HG02610 (cell line): ENCODE measurements at regions not wholly inside any gene's neighbourhood (a gene's known extent, or its start where the extent isn't known, plus 50 kb on each side); places are given as distances from the start of the nearest gene placed in this dataset.

Experiments
- ATAC-seq: cut with Tn5 transposase; IDR thresholded peaks from one replicate; pipeline ENCODE4 v1.9.1; 2021; ENCODE audit warnings: mild to moderate bottlenecking, moderate library complexity; ENCODE audit not compliant: unreplicated experiment

DNA sequence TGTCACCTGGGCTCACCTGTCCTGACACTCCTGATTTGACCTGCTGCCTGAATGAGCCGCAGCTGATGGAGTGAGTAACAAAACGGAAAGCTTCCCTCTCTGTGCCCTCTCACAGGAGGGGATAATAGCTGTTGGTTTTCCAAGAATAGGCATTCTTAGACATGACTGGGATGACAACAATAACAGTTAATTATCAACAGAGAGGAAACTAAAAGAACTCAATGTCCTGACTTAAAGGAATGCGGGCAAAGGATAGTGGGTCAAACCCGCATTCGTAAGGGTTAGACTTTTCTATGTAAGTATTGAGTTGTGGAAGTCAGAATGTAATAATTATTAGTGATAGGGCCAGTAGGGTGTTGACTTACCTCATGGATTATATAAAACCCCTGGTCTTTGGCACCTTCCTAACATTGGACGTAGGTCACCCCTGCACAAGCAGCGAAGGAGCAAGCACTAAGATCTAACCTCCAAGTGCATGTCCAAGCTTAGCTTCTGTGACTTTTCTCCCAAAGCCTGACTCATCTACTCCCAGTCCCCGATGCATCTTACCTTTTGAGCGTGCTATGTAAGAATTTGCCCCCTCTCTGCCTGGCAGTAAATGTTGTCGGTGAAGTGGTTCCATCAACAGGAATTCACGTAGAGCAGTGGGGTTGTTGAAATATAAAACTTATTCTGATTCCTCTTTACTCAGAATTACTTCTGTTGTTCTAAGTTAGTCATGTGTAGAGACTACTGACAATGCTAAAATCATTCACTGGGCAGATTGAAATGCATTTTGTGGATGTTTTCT lies 442.3 kb downstream of the FGF9 start:
- ATAC-seq, result no peak

DNA sequence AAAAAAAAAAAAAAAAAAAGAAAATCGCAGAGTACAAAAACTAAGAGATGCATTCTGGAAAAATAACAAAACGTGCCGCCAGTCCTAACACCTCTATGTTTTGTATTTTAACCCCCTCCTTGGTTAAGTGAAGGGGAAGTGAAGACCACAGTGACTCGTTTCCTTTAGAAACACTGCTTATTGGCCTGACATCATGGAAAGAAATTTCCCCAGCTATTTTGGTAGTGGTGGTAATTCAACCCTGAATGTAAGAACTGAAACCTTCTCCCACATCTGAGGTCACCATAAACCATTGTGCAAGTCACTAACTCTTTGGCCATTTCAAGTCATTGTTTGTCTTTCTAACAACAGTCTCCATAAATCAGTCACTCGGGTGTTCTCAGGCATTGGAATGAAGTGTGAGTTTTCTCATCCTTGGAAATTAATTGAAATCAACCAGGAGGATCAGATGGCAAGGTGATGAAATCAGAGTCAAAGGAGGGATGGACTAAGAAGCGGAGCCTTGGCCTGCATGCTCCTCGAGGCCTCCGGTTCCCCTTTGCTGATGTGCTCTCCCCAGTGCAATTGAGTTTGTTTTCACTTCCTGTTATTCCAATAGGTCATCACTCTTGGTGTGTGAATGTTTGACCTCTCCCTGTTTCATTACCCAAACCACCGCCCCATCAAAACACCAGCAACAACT lies 443.9 kb downstream of the FGF9 start:
- ATAC-seq, result peak; percentile 88

DNA sequence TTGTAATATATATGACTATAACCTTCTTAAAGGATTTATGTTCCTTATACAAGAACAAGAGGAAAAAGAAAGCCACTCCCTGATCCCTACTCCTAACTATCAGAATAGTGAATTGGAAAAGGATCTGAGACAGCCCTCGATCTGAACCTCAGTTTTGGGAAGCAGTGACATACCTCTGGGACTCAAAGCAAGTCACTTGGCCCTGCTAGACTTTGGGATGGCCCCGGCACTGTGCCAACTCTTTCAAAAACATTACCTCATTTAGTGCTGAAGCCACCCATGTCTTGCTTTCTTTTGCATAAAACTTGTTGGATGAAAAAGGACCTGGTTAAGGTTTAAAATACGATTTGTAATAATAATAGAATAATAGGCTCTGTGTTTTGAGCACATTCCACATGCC lies 447.3 kb downstream of the FGF9 start:
- ATAC-seq, result no peak

DNA sequence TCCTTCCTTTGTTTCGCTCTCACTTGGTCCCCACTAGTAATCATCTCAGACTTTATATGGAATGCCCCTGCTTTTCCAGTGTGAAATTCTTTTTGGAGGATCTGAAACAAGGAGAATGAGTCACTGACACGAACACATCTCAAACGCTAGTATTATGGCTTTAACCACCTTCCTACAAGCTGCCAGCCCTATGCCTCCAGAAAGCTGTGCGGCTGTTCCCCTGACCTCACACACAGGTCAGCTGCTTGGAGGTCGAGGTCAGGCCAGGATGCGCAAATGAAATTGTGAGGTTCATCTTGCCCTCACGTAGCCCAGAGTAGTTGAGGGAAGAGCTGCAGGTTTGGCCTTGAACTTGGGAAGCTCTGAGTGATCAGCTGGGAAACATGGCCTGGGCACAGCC lies 449.8 kb downstream of the FGF9 start:
- ATAC-seq, result peak; percentile 54

DNA sequence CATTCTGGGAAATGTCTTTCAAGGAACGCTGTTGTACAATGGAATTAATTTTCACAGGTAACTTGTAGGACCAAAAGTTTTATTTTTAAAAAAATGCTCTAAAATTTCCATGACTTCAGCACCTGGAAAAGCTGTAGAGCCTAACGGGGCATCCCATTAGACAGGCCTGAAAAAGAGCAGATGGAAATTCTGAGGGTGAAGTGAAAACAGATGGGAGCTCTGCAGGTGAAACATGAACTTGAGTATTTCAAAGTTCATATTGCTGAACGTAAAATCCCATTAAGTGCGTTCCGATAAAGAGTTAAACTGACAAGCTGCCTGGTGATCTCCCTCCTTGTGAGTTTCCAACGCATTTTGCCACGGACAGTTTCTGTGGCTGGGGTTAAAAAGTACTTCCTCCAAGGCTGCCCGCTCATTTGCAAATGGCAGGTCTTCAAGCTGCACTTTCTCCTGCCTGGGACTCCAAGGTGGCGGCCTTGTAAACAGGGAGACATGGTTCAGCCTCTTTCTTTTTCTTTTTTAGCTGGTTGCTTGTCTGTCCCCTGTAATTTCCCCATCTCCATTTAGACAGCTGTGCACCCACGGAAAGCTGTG lies 450.4 kb downstream of the FGF9 start:
- ATAC-seq, result peak; percentile 35

DNA sequence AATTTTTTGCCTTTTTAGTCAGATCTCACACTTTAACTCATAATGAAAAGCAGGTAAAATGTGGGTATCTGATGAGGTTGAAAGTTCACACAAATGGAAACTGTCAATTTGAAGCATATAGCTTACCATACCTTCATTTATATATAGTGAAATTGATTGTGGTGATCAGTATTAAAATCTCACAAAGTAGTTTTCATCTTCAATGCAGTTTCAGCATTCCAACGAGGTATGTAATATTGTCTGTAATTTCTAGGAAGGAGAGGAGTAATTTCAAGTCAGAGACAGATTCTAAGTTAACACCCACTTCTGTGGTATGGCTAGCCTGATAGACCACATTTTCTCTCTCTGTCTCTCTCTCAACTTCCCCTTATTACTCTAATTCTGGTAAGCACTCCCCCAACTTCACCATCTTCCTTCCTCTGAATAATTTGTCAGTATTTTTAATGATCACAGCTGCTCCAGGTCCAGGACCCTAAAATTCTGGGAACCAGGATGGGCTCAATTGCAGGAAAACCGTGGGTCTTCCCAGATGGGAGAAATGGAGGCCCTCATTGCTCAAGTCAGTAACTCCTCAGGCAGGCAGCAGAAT lies 455.7 kb downstream of the FGF9 start:
- ATAC-seq, result peak; percentile 97

DNA sequence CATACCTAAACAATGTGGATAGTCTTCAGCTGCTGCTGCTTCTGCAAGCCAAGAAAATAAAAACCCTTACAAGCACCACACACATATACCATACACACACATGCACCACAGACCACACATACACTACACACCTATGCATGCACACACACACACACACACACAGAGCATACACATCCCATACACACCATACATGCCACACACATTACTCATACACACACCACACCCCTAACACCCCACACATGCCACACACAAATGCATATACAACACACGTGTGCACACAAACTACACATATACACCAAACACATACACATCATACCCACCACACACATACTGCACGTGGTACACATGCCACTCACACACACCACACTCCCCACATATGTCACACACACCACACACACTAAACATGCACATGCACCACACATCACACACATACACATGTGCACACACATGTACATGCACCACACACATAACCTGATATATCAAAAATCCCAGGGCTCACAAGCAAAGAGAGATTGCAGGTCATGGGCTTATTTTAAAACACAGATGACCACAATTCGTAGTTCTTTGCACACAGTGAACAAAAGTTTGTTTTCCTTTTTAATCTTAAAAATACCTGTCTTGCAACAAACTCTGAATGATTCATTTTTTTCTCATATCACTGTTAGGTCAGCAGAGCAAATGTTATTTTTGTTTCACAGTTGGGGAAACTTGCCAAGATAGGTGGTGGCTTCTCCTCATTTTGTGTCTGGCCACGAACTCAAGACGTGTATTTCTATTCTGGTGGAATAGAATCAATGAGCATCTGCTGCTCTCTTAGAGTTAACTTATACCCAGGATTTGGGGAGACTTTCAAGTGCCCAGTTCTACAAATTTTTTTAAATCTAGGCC lies 456.6 kb downstream of the FGF9 start:
- ATAC-seq, result no peak

DNA sequence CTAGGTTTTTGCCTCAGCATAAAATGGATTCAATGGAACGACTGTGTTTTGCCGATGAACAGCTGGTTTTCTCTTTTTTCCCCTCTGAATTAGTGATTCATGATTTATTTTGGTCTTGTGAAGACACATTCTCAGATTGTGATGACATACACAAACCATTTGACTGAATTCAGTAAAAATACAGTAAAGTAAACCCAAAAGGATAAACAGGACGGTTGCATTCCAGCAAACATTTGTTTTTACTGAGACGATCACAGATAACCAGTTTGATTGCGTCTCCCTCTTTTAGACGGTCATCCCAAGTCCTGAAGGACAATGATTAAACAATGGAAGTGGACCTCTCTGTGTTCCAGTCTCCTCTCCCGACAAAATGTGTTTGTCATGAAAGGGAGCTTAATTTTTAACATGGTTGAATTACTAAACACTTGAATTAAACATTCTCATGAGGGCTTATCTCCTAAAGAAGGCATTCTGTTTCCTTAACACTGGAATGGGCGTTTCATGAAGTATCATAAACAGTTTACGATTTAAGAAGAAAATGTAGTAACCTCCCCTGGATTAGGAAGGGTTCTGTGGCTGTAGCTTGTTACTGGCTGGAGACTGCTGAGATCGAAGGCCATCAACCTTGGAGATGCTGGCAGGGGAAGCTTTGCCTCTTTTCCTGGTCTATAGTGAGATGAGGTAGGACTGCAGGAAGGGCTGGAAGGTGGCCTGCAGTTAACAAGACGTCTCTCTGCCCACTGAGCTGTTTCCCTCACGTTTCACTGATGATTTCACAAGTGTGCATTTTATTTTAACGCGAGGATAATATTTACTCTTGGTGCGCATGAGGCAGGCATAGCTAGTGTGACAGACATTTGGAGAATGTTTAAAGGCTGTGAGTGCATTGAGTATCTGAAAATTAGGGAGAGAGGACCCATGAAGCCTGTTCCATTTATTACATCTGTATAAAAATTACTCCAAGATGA lies 457.9 kb downstream of the FGF9 start:
- no peak for ATAC-seq

DNA sequence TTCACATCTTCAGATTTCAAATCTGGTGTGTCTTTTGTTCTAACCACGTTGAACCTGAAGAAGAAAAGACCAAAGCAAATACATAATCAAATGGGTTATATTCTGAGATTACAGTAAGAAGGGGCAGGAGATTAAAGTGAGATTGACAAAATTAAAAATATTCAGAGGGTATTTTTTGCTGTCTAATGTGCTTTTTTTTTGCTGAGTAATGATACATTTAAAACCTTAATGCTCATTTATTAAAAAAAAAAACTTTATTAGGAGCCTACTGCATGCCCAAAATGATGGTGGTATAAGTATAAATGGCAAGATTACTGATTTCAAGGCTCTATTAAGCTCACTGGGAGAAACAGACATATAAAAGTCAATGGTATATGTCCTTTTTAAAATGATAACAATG lies 459.4 kb downstream of the FGF9 start:
- ATAC-seq, result no peak

DNA sequence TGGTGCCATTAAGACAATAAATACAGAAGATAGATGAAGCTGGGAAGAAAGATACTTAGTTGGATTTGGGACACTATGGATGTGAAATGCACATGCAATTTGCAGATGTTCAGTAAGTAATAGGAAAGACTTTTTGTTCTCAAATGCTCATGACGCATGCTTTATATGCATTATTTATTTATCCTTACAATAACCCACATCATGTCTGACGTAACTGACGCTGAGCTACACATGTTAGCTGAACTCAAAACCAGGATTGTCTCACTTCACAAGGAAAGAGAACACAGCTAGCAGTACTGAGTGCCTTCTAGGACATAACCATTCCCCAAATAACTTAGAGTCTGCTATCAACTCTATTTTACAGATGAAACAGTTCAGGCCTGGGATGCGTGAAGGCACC lies 463.4 kb downstream of the FGF9 start:
- ATAC-seq, result no peak

DNA sequence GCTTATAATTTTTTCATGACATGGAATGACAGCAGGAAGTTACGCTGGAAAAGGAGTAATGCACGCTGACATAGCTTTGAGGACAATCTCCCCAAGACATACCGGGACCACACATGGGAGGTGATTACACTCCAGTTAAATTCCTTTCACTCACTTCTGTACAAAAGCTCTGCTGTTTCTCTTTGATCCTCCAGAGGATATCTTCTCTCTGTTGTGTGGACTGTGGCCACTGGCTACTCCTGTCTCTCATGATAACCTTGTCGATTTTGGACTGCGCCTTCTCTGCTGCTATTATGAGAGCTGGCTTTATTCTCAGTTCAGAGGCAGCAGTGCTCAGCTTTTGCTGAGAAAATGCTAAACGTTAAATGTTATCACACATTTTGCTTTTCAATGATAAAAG lies 464.6 kb downstream of the FGF9 start:
- no peak for ATAC-seq

DNA sequence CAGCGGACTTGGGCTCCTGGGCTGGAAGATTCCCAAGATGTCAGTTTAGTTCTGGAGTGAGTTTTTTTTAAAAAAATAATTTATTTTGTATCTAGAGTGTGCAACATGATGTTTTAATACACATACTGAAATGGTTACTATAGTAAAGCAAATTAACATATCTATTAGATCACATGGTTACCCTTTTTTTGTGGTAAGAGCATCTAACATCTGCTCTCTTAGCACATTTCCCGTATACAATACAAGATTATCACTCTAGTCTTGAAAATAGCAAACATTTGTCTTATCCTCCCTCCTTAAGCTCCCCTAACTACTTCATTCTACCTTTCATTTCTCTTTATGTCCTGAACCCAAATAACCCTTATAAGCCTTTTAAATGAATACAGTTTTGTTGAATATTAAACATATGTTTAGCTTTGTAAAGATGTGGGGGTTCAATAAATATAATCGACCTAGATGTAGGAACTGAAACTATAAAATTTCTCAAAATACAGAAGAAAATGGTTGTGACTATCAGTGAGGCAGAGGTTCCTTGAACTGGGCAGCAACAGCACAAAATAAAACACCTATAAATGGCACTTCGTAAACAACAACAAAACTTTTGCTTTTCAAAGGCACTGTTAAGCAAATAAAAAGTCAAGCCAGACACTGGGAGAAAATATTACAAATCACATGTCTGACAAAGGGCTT lies 466.6 kb downstream of the FGF9 start:
- no peak for ATAC-seq

DNA sequence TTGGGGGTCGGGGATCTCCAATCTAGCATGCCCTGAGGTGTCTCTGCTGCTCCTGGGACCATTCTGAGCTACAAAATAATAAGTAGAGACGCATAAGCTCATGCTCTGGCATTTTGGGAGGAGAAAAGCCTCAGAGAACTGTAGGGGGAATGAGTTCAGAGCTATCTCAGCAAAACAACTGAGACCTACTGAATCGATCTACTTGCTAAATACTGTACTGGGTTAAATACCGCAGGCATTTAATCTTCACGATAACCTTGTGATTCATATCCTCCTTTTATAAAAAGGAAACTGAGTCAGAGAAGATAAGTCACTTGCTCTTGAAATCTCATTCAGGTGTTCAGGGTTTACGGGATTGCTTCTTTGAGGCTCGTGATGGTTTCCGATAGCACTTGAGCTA lies 468.1 kb downstream of the FGF9 start:
- ATAC-seq, result no peak

DNA sequence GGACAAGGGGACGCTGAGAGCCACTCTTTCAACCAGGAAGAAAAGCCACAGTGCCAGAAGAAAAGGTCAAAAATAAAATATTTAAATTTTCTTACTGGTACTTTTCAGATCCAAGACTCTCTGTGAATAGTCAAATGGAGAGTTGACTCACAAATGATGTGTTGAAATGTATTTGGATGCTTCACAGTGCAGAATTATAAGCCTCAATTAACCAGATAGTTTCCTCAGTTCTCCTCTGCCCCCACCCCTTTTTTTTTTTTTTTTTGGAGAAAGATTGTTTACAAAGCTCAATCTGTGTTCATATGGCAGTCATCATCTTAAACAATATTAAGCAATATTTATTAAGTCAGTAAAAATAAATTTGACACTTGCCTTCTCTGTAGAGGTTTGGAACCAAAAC lies 470.8 kb downstream of the FGF9 start:
- no peak for ATAC-seq

DNA sequence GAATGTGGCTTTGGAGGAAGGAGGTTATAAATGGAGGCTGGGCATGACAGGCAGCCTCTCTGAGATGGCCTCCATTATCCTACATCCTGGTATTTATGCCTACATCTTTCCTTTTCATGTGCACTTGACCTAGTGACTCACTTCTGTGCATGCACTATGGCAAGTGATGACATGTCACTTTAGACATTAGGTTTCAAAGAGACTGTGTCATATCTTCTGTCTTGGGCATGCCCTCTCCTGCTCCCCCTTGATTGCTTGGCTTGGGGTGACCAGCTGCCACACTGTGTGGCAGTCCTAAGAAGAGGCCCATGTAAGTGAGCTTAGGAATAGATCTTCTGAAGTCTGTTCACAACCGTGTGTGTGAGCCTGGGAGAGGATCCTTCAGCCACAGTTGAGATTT lies 472.8 kb downstream of the FGF9 start:
- ATAC-seq, result no peak

DNA sequence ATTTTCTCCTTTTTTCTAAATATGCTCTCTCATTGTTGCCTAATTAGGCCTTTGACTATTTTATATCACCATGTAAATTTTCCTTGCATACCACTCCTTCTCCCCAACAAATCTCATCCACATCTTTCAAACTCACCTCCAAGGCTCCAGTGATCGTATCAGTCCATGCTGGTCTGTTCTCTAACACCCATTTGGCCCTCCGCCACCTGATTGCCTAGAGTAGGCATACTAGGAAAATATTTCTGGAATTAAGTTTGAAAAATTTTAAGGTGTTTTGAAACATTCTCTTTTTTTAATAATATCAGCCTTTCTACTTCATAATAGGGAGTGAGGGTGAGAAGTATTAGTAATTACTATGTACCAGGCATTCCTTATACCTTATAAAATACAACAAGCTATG lies 473.9 kb downstream of the FGF9 start:
- no peak for ATAC-seq

DNA sequence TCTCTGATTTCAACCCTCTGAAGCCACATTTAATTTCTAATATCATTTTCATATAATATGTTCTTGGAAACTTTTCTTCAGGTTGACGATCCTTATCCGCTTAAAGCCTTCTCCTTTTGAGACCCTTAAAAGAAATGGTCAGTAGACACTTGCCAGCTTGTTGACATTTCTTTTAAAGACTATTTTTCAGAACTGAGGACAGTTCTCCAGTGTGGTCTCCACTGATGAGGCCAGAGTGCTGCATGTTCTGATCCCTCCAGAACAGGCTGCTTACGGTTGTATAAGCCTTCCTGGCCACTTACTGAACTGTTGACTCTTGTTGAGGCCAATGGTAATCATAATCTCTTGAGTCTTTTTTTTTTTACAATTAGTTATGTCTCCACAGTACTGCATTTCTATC lies 477.3 kb downstream of the FGF9 start:
- ATAC-seq, result no peak

DNA sequence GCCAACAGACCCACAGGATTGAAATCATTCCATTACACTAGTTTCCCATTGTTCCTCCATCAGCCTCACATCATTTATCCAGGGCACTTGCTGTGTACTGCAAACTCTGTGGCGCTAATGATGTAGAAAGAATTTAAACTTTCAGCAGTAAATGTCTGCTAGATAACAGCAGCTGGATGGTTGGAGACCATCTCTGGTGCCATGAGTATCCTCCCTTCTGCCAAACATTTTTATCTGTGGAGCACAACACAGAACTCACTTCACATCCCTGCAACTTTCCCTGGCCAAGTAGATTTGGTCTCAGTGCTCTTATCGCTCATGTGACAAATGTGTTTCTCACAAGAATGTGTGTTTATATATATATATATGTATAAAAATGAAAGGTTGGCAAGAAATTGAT lies 481.9 kb downstream of the FGF9 start:
- ATAC-seq, result no peak

DNA sequence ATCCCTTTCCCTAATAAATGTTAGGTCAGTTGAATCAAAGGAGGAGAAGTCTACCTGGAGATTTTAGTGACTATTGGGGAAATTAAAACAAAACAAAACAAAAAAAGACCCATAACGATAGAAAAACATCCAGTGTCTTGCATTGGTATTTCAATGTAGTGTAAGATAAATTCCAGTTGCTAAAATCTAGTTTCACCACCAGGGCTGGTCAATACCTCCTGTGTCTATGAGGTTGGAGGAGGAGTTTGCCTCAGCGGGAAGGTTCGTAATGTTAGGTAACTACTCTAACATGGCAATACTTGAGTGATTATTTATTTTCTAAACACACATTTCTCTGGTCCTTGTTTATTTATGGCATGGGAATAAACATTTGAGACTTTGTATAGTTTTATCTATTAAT lies 483.2 kb downstream of the FGF9 start:
- ATAC-seq, result no peak
